Neural cell (in vitro differentiated cells): ENCODE measurements at regions not wholly inside any gene's neighbourhood (a gene's known extent, or its start where the extent isn't known, plus 50 kb on each side); places are given as distances from the start of the nearest gene placed in this dataset.

Source experiments
- H2AFZ ChIP-seq: fragments of 200-600, 300-800 bp; sonication (generic), shearing (Covaris generic); 2 replicates; pipeline ENCODE4 v1.6.0; 2014; ENCODE audit warnings: low read depth, mild to moderate bottlenecking, antibody characterized with exemption, low read length, moderate library complexity
- H3F3A ChIP-seq: fragments of 200-600 bp; shearing (Covaris generic); 2 replicates; pipeline ENCODE4 v1.6.1; 2016; ENCODE audit warnings: mild to moderate bottlenecking, moderate library complexity, mixed read lengths, antibody characterized with exemption, low read length; ENCODE audit not compliant: insufficient read depth, poor library complexity, severe bottlenecking
- H3K27ac ChIP-seq: fragments of 200-600, 300-800 bp; sonication (generic), shearing (Covaris generic); 2 replicates; pipeline ENCODE4 v1.5.1; 2014; ENCODE audit warnings: mild to moderate bottlenecking, low read length, moderate library complexity
- H3K27me3 ChIP-seq: fragments of 300-800, 200-600 bp; sonication (generic), shearing (Covaris generic); 2 replicates; pipeline ENCODE4 v1.6.0; 2014; ENCODE audit warnings: mild to moderate bottlenecking, low read depth, low read length, moderate library complexity; ENCODE audit not compliant: insufficient read depth
- H3K36me3 ChIP-seq: fragments of 300-800, 200-600 bp; sonication (generic), shearing (Covaris generic); 2 replicates; pipeline ENCODE4 v1.5.1; 2014; ENCODE audit warnings: mild to moderate bottlenecking, antibody characterized with exemption, low read length, moderate library complexity; ENCODE audit not compliant: insufficient read depth
- H3K4me2 ChIP-seq: fragments of 300-800, 200-600 bp; sonication (generic), shearing (Covaris generic); 2 replicates; pipeline ENCODE4 v1.6.0; 2014; ENCODE audit warnings: mild to moderate bottlenecking, low read length
- H3K4me3 ChIP-seq: fragments of 300-800, 200-600 bp; sonication (generic), shearing (Covaris generic); 2 replicates; pipeline ENCODE4 v1.5.1; 2014; ENCODE audit warnings: mild to moderate bottlenecking, low read length, moderate library complexity
- H3K79me2 ChIP-seq: fragments of 200-600 bp; shearing (Covaris generic); replicated peaks from 2 replicates; pipeline ENCODE4 v1.6.0; 2014; ENCODE audit warnings: mild to moderate bottlenecking, low read length, moderate library complexity; ENCODE audit not compliant: insufficient read depth
- H3K9ac ChIP-seq: fragments of 300-800, 200-600 bp; sonication (generic), shearing (Covaris generic); 2 replicates; pipeline ENCODE4 v1.6.1; 2016; ENCODE audit warnings: mild to moderate bottlenecking, low read length, mixed read lengths
- H3K9me2 ChIP-seq: fragments of 200-600 bp; shearing (Covaris generic); 2 replicates; pipeline ENCODE4 v1.6.1; 2016; ENCODE audit warnings: mild to moderate bottlenecking, low read length, mixed read lengths; ENCODE audit not compliant: insufficient read depth
- H3K9me3 ChIP-seq: fragments of 200-600, 300-800 bp; sonication (generic), shearing (Covaris generic); 2 replicates; pipeline ENCODE4 v1.6.1; 2016; ENCODE audit warnings: mild to moderate bottlenecking, mixed run types, low read length, moderate library complexity, mixed read lengths
- H4K20me1 ChIP-seq: fragments of 200-600 bp; shearing (Covaris generic); 2 replicates; pipeline ENCODE4 v1.6.1; 2016; ENCODE audit warnings: mild to moderate bottlenecking, mixed run types; ENCODE audit not compliant: insufficient read depth
- EP300 ChIP-seq: fragments of 450-650 bp; conservative IDR thresholded peaks from 2 replicates; pipeline ENCODE4 v1.6.1; 2014; ENCODE audit warnings: antibody characterized with exemption, mild to moderate bottlenecking, moderate library complexity; ENCODE audit not compliant: poor library complexity, severe bottlenecking
- EZH2 ChIP-seq: fragments of 200-600, 300-800 bp; shearing (Covaris generic), sonication (generic); IDR thresholded peaks from 2 replicates; pipeline ENCODE4 v1.6.1; 2014; ENCODE audit warnings: antibody characterized with exemption, low read length, borderline replicate concordance, mild to moderate bottlenecking; ENCODE audit not compliant: insufficient read depth, poor library complexity, severe bottlenecking
- MXI1 ChIP-seq: fragments of 450-650 bp; conservative IDR thresholded peaks from 2 replicates; pipeline ENCODE4 v1.6.1; 2014; ENCODE audit warnings: antibody characterized with exemption, mild to moderate bottlenecking; ENCODE audit not compliant: poor library complexity, severe bottlenecking
- POLR2AphosphoS5 ChIP-seq: IDR thresholded peaks from 2 replicates; pipeline ENCODE4 v1.6.1; 2012
- RAD21 ChIP-seq: fragments of 450-650 bp; conservative IDR thresholded peaks from 2 replicates; pipeline ENCODE4 v1.6.1; 2014; ENCODE audit warnings: antibody characterized with exemption, mild to moderate bottlenecking, moderate library complexity
- REST ChIP-seq: IDR thresholded peaks from 2 replicates; pipeline ENCODE4 v1.6.1; 2012; ENCODE audit warnings: borderline replicate concordance
- SMC3 ChIP-seq: fragments of 450-650 bp; conservative IDR thresholded peaks from 2 replicates; pipeline ENCODE4 v1.6.1; 2014; ENCODE audit warnings: antibody characterized with exemption, mild to moderate bottlenecking, moderate library complexity; ENCODE audit not compliant: poor library complexity
- TAF1 ChIP-seq: IDR thresholded peaks from 2 replicates; pipeline ENCODE4 v1.6.1; 2012; ENCODE audit warnings: low read depth
- TF ChIP-seq, protein P1 (sequence below): fragments of 450-650 bp; IDR thresholded peaks from 2 replicates; pipeline ENCODE4 v1.5.1; 2014; ENCODE audit warnings: antibody characterized with exemption, mild to moderate bottlenecking, moderate library complexity; ENCODE audit not compliant: poor library complexity, severe bottlenecking

GRCh38 chr9:88784960-88785359 is 206.3 kb upstream of the S1PR3 start:
- no peak overlapping the region for H2AFZ ChIP-seq
- no peaks in the 10 kb centered on the region for H3K36me3 ChIP-seq
- TF ChIP-seq TAF1, result no peak
- no peak for TF ChIP-seq RAD21
- no peak overlapping the region for H3K9ac ChIP-seq
- H3K9me2 ChIP-seq, result no peaks in the 10 kb centered on the region
- H3K79me2 ChIP-seq, result no peaks in the 10 kb centered on the region
- no peaks in the 10 kb centered on the region for H3K27me3 ChIP-seq
- no peak overlapping the region for H3K27ac ChIP-seq
- H3F3A ChIP-seq, result no peaks in the 10 kb centered on the region
- H3K9me3 ChIP-seq, result no peaks in the 10 kb centered on the region
- no peaks in the 10 kb centered on the region for H4K20me1 ChIP-seq
- H3K4me2 ChIP-seq, result no peak overlapping the region
- no peak overlapping the region for H3K4me3 ChIP-seq

- no peaks in the 10 kb centered on the region for H4K20me1 ChIP-seq
- H3F3A ChIP-seq, result no peaks in the 10 kb centered on the region
- H3K27me3 ChIP-seq, result no peaks in the 10 kb centered on the region
- no peak overlapping the region for H3K9ac ChIP-seq
- H3K9me3 ChIP-seq, result no peaks in the 10 kb centered on the region
- TF ChIP-seq MXI1, result no peak
- TF ChIP-seq EZH2, result no peak
- no peak for TF ChIP-seq POLR2AphosphoS5
- no peak for TF ChIP-seq REST
- no peak for TF ChIP-seq EP300
- TF ChIP-seq, protein P1, sequence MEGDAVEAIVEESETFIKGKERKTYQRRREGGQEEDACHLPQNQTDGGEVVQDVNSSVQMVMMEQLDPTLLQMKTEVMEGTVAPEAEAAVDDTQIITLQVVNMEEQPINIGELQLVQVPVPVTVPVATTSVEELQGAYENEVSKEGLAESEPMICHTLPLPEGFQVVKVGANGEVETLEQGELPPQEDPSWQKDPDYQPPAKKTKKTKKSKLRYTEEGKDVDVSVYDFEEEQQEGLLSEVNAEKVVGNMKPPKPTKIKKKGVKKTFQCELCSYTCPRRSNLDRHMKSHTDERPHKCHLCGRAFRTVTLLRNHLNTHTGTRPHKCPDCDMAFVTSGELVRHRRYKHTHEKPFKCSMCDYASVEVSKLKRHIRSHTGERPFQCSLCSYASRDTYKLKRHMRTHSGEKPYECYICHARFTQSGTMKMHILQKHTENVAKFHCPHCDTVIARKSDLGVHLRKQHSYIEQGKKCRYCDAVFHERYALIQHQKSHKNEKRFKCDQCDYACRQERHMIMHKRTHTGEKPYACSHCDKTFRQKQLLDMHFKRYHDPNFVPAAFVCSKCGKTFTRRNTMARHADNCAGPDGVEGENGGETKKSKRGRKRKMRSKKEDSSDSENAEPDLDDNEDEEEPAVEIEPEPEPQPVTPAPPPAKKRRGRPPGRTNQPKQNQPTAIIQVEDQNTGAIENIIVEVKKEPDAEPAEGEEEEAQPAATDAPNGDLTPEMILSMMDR, result no peak
- no peak for TF ChIP-seq RAD21
- no peak for TF ChIP-seq SMC3
- no peak for TF ChIP-seq TAF1
- no peak overlapping the region for H3K4me3 ChIP-seq
- no peak overlapping the region for H3K4me2 ChIP-seq
- H3K79me2 ChIP-seq, result no peaks in the 10 kb centered on the region
- H2AFZ ChIP-seq, result no peak overlapping the region
- H3K27ac ChIP-seq, result no peak overlapping the region
- H3K9me2 ChIP-seq, result no peaks in the 10 kb centered on the region
- no peaks in the 10 kb centered on the region for H3K36me3 ChIP-seq
Measured at GRCh38 chr9:88786291-88787079, 204.8 kb upstream of the S1PR3 start.
